B cell (primary cell): ENCODE measurements at regions not wholly inside any gene's neighbourhood (a gene's known extent, or its start where the extent isn't known, plus 50 kb on each side); places are given as distances from the start of the nearest gene placed in this dataset.

Experiments
- ATAC-seq: fragments of 200-7000 bp; cut with Tn5 transposase; one replicate; pipeline ENCODE4 v1.10.0; 2021; ENCODE audit warnings: low read depth, mild to moderate bottlenecking, moderate number of reproducible peaks, moderate library complexity
- CTCF ChIA-PET: fragments of 350-600 bp; sonication (Branson Sonifier 250); formaldehyde crosslinking; loops from one replicate; lab custom pipeline; 2021; ENCODE audit warnings: antibody characterized with exemption, inconsistent platforms; lab: Charles Lee
- POLR2A ChIA-PET: fragments of 350-600 bp; sonication (Branson Sonifier 250); formaldehyde crosslinking; loops from one replicate; lab custom pipeline; 2021; ENCODE audit warnings: antibody characterized with exemption; lab: Charles Lee
- DNase-seq: peaks from one replicate; pipeline ENCODE4 v3.0.0; 2013
- H2AFZ ChIP-seq: 2 replicates; pipeline ENCODE4 v1.6.1; 2012; ENCODE audit warnings: mild to moderate bottlenecking, low read depth, low read length; ENCODE audit not compliant: insufficient read depth, poor library complexity, severe bottlenecking
- H3K27ac ChIP-seq, 2 donors: 1 replicate in 1 of 2; 2 replicates in 1 of 2; pipeline ENCODE4 v1.5.1; 2012 to 2013; ENCODE audit warnings: low read length in 2 of 2, mild to moderate bottlenecking in 2 of 2, moderate library complexity in 1 of 2
- H3K27me3 ChIP-seq, 4 experiments: fragments of 200-600 bp in 1 of 4; sonication (generic) in 1 of 4; replicated peaks in 1 of 4; 1 replicate in 2 of 4; 2 replicates in 2 of 4; pipeline versions ENCODE4 v1.6.1 to v1.7.0; 2013 to 2016; ENCODE audit warnings: low read length in 3 of 4, mild to moderate bottlenecking in 2 of 4, mixed read lengths in 1 of 4, moderate library complexity in 1 of 4; ENCODE audit not compliant: insufficient read depth in 4 of 4, control insufficient read depth in 3 of 4; ENCODE audit errors: control extremely low read depth in 1 of 4
- H3K36me3 ChIP-seq, 2 experiments: replicated peaks in 1 of 2; 1 replicate in 1 of 2; 2 replicates in 1 of 2; pipeline versions ENCODE4 v1.6.1 to v1.7.1; 2013; ENCODE audit warnings: low read length in 1 of 2; ENCODE audit not compliant: insufficient read depth in 2 of 2, control insufficient read depth in 1 of 2; ENCODE audit errors: control extremely low read depth in 1 of 2, extremely low read depth in 1 of 2
- H3K4me1 ChIP-seq, 2 donors: fragments of 200-600 bp in 1 of 2; sonication (generic) in 1 of 2; 1 replicate in 1 of 2; 2 replicates in 1 of 2; pipeline versions ENCODE4 v1.5.1 to v1.6.1; 2013 to 2017; ENCODE audit warnings: low read length in 2 of 2; ENCODE audit not compliant: control insufficient read depth in 2 of 2, insufficient read depth in 2 of 2
- H3K4me2 ChIP-seq: replicated peaks from 2 replicates; pipeline ENCODE3; 2012; ENCODE audit warnings: mild to moderate bottlenecking, low read depth, low read length; ENCODE audit not compliant: poor library complexity, severe bottlenecking
- H3K4me3 ChIP-seq, 5 experiments: fragments of 200-600 bp in 1 of 5; sonication (generic) in 1 of 5; 1 replicate in 3 of 5; 2 replicates in 2 of 5; pipeline versions ENCODE4 v1.5.1 to v1.7.0; 2011 to 2016; ENCODE audit warnings: low read length in 4 of 5, mild to moderate bottlenecking in 4 of 5, low read depth in 2 of 5, control low read depth in 1 of 5, moderate library complexity in 1 of 5; ENCODE audit not compliant: insufficient read depth in 1 of 5; ENCODE audit errors: control extremely low read depth in 1 of 5, extremely low read depth in 1 of 5
- H3K79me2 ChIP-seq: fragments of 200-600 bp; sonication (generic); one replicate; pipeline ENCODE4 v1.6.0; 2016; ENCODE audit warnings: low read length; ENCODE audit not compliant: control insufficient read depth, insufficient read depth
- H3K9ac ChIP-seq: fragments of 200-600 bp; sonication (generic); 2 replicates; pipeline ENCODE4 v1.6.1; 2017; ENCODE audit warnings: mild to moderate bottlenecking, low read length, moderate library complexity
- H3K9me3 ChIP-seq, 3 donors: one replicate each; pipeline versions ENCODE4 v1.6.1 to v1.7.1; 2013; ENCODE audit warnings: low read length in 2 of 3; ENCODE audit not compliant: control insufficient read depth in 2 of 3, insufficient read depth in 1 of 3; ENCODE audit errors: control extremely low read depth in 1 of 3
- H4K20me1 ChIP-seq: 2 replicates; pipeline ENCODE4 v1.6.0; 2012; ENCODE audit warnings: mild to moderate bottlenecking, low read length; ENCODE audit not compliant: insufficient read depth, control insufficient read depth, poor library complexity, severe bottlenecking
- H3K27ac Mint-ChIP-seq: one replicate; pipeline ENCODE4 v1.8.0; 2021; ENCODE audit warnings: mixed read lengths
- H3K27me3 Mint-ChIP-seq: one replicate; pipeline ENCODE4 v1.8.0; 2021; ENCODE audit warnings: mixed read lengths
- H3K4me1 Mint-ChIP-seq: one replicate; pipeline ENCODE4 v1.8.0; 2021; ENCODE audit warnings: mixed read lengths
- H3K4me3 Mint-ChIP-seq: one replicate; pipeline ENCODE4 v1.8.0; 2021; ENCODE audit warnings: mixed read lengths
- H3K9me3 Mint-ChIP-seq: one replicate; pipeline ENCODE4 v1.8.0; 2022; ENCODE audit warnings: mixed read lengths; ENCODE audit not compliant: insufficient read depth
- CTCF ChIP-seq: fragments of 200-600 bp; IDR thresholded peaks from one replicate; pipeline ENCODE4 v1.8.0; 2022; ENCODE audit warnings: antibody characterized with exemption, mild to moderate bottlenecking
- EZH2 ChIP-seq: IDR thresholded peaks from 2 replicates; pipeline ENCODE4 v1.6.1; 2012; ENCODE audit warnings: borderline replicate concordance, low read depth, mild to moderate bottlenecking, moderate library complexity, low read length; ENCODE audit not compliant: insufficient read depth, poor library complexity, severe bottlenecking
- WGBS: methylation state at CpG from one replicate; pipeline ENCODE4 v1.1.5; 2013; ENCODE audit warnings: missing lambda C conversion rate; ENCODE audit not compliant: insufficient coverage; 5-methylcytosine and 5-hydroxymethylcytosine counted together
- intact Hi-C: fragments of 100-400 bp; cut with micrococcal nuclease; formaldehyde crosslinking; loops from one replicate; pipeline ENCODE4 v1.10.0; 2022

GRCh38 chr20:52090035-52090434 lies 101.5 kb downstream of the ZFP64 start:
- ATAC-seq (no peak), DNase-seq (no peak)
- intact Hi-C loops, result no loop called here
- no peak overlapping the region for H3K27ac ChIP-seq
- H3K9me3 ChIP-seq, result peaks cover 3 to 19% (median 16%) of the 10 kb centered on the region in 3 donors
- peaks cover 10% of the 10 kb centered on the region for H3K9me3 Mint-ChIP-seq
- no peaks in the 10 kb centered on the region for H3K4me1 Mint-ChIP-seq
- H3K4me3 ChIP-seq, result no peak overlapping the region
- TF ChIP-seq CTCF (no peak), EZH2 (no peak)
- no peaks in the 10 kb centered on the region for H3K27me3 ChIP-seq
- ChIA-PET CTCF (no interaction called here), POLR2A (no interaction called here)
- peaks cover 3 to 10% of the 10 kb centered on the region in 2 experiments for H3K36me3 ChIP-seq
- no peak overlapping the region for H3K4me2 ChIP-seq
- H2AFZ ChIP-seq, result no peak overlapping the region
- no peaks in the 10 kb centered on the region for H3K79me2 ChIP-seq
- H4K20me1 ChIP-seq, result no peaks in the 10 kb centered on the region
- H3K27ac Mint-ChIP-seq, result no peak overlapping the region
- H3K9ac ChIP-seq, result no peak overlapping the region
- no CpG with 5 or more reads among the region's 3 CpGs for WGBS
- no peak overlapping the region for H3K4me3 Mint-ChIP-seq
- H3K27me3 Mint-ChIP-seq, result no peaks in the 10 kb centered on the region
- no peaks in the 10 kb centered on the region for H3K4me1 ChIP-seq

- Histone ChIP-seq H3K27me3 (no peaks in the 10 kb centered on the region), H2AFZ (no peak overlapping the region), H3K9me3 (peaks cover 3 to 19% (median 16%) of the 10 kb centered on the region in 3 donors), H3K4me1 (no peaks in the 10 kb centered on the region), H4K20me1 (no peaks in the 10 kb centered on the region), H3K27ac (no peak overlapping the region), H3K79me2 (no peaks in the 10 kb centered on the region), H3K4me2 (no peak overlapping the region), H3K9ac (no peak overlapping the region), H3K36me3 (peaks cover 3 to 10% of the 10 kb centered on the region in 2 experiments), H3K4me3 (no peak overlapping the region)
- ATAC-seq (no peak), DNase-seq (no peak)
- intact Hi-C loops, result loop anchor here (10.0 kb wide), 1 partner anchor 1103 kb away; no protein-coding TSS in a partner anchor
- no peak overlapping the region for H3K4me3 Mint-ChIP-seq
- no peak overlapping the region for H3K27ac Mint-ChIP-seq
- H3K27me3 Mint-ChIP-seq, result no peaks in the 10 kb centered on the region
- ChIA-PET CTCF (no interaction called here), POLR2A (no interaction called here)
- TF ChIP-seq EZH2, result no peak
- TF ChIP-seq CTCF, result no peak
- peaks cover 10% of the 10 kb centered on the region for H3K9me3 Mint-ChIP-seq
- H3K4me1 Mint-ChIP-seq, result no peaks in the 10 kb centered on the region
Measured at GRCh38 chr20:52087471-52087870, 104.1 kb downstream of the ZFP64 start.
